RWPE2 (cell line): ENCODE measurements at regions not wholly inside any gene's neighbourhood (a gene's known extent, or its start where the extent isn't known, plus 50 kb on each side); places are given as distances from the start of the nearest gene placed in this dataset.

Experiments used
- ATAC-seq: fragments of 200-7000 bp; cut with Tn5 transposase; 3 replicates; pipeline ENCODE4 v1.9.1; 2021; ENCODE audit warnings: low read depth
- DNase-seq: peaks from one replicate; pipeline ENCODE4 v3.0.0-alpha.2; 2020; ENCODE audit warnings: low spot score
- H3K27ac ChIP-seq: fragments of 450-650 bp; 2 replicates; pipeline ENCODE4 v1.5.1; 2017; ENCODE audit warnings: mild to moderate bottlenecking; ENCODE audit not compliant: poor library complexity, severe bottlenecking
- H3K27me3 ChIP-seq: fragments of 250-450 bp; sonication (Bioruptor Pico); 2 replicates; pipeline ENCODE4 v1.5.1; 2021; ENCODE audit warnings: mild to moderate bottlenecking, moderate library complexity; ENCODE audit not compliant: insufficient read depth, poor library complexity, severe bottlenecking
- H3K36me3 ChIP-seq: fragments of 250-450 bp; sonication (Bioruptor Pico); 2 replicates; pipeline ENCODE4 v1.5.1; 2020; ENCODE audit warnings: low read depth, mild to moderate bottlenecking, moderate library complexity
- H3K4me1 ChIP-seq: fragments of 250-450 bp; sonication (Bioruptor Pico); 2 replicates; pipeline ENCODE4 v1.5.1; 2021; ENCODE audit warnings: mild to moderate bottlenecking, moderate library complexity; ENCODE audit not compliant: insufficient read depth, poor library complexity, severe bottlenecking
- H3K4me3 ChIP-seq: fragments of 250-450 bp; sonication (Bioruptor Pico); 2 replicates; pipeline ENCODE4 v1.5.1; 2021; ENCODE audit warnings: mild to moderate bottlenecking, moderate library complexity; ENCODE audit not compliant: severe bottlenecking
- H3K9me3 ChIP-seq: fragments of 250-450 bp; sonication (Bioruptor Pico); 2 replicates; pipeline ENCODE4 v1.5.1; 2021; ENCODE audit warnings: mild to moderate bottlenecking, moderate library complexity; ENCODE audit not compliant: severe bottlenecking
- CTCF ChIP-seq: fragments of 450-650 bp; IDR thresholded peaks from one replicate; pipeline ENCODE4 v1.5.1; 2017; ENCODE audit warnings: mild to moderate bottlenecking, moderate library complexity; ENCODE audit not compliant: poor library complexity, severe bottlenecking

GRCh38 chr6:53432318-53433161 is 83.8 kb upstream of the ELOVL5 start:
- no peak for TF ChIP-seq CTCF
- DNase-seq (no peak), ATAC-seq (peak; percentile 84)
- Histone ChIP-seq H3K36me3 (no peaks in the 10 kb centered on the region), H3K27ac (no peak overlapping the region), H3K27me3 (no peaks in the 10 kb centered on the region), H3K9me3 (no peaks in the 10 kb centered on the region), H3K4me1 (peaks cover 3% of the 10 kb centered on the region), H3K4me3 (no peak overlapping the region)

DNA sequence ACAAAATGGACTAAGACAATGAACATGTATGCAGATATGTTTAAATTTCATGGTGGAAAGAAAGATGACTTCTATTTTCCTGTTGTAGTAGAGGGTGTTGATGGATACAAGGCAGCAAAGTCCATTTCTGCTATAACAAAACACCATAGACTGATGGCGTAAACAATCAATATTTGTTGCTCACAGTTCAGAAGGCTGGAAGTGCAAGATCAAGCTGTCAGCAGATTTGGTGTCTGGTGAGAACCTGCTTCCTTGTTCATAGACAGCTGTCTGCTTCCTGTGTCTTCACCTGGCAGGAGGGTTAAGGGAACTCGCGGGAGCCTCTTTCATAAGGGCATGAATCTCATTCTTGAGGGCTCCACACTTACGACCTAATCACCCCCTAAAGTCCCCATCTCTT is 83.0 kb upstream of the ELOVL5 start:
- Histone ChIP-seq H3K27ac (no peak overlapping the region), H3K9me3 (no peaks in the 10 kb centered on the region), H3K4me3 (no peak overlapping the region), H3K36me3 (no peaks in the 10 kb centered on the region), H3K27me3 (no peaks in the 10 kb centered on the region), H3K4me1 (peaks cover 3% of the 10 kb centered on the region)
- DNase-seq: no peak
- TF ChIP-seq CTCF: no peak
- no peak for ATAC-seq

- ATAC-seq (no peak), DNase-seq (no peak)
- peaks cover 3% of the 10 kb centered on the region for H3K4me1 ChIP-seq
Observed at GRCh38 chr6:53429401-53429800, 80.7 kb upstream of the ELOVL5 start.

GRCh38 chr6:53428886-53429285 is 80.1 kb upstream of the ELOVL5 start:
- no peak for ATAC-seq
- Histone ChIP-seq H3K27ac (no peak overlapping the region), H3K36me3 (no peaks in the 10 kb centered on the region), H3K4me3 (no peak overlapping the region), H3K9me3 (no peaks in the 10 kb centered on the region), H3K4me1 (peaks cover 3% of the 10 kb centered on the region), H3K27me3 (no peaks in the 10 kb centered on the region)
- no peak for DNase-seq
- TF ChIP-seq CTCF: no peak

More at GRCh38 chr6:53429401-53429800, 80.7 kb upstream of the ELOVL5 start:
- no peak for TF ChIP-seq CTCF
- Histone ChIP-seq H3K27ac (no peak overlapping the region), H3K4me3 (no peak overlapping the region), H3K36me3 (no peaks in the 10 kb centered on the region), H3K27me3 (no peaks in the 10 kb centered on the region), H3K9me3 (no peaks in the 10 kb centered on the region)

GRCh38 chr6:53426667-53427270 is 78.0 kb upstream of the ELOVL5 start:
- Histone ChIP-seq H3K4me1 (no peaks in the 10 kb centered on the region), H3K36me3 (no peaks in the 10 kb centered on the region), H3K27me3 (no peaks in the 10 kb centered on the region), H3K4me3 (no peak overlapping the region), H3K9me3 (no peaks in the 10 kb centered on the region), H3K27ac (no peak overlapping the region)
- DNase-seq: no peak
- TF ChIP-seq CTCF: no peak
- no peak for ATAC-seq
